C4-2B (cell line): ENCODE measurements at regions not wholly inside any gene's neighbourhood (a gene's known extent, or its start where the extent isn't known, plus 50 kb on each side); places are given as distances from the start of the nearest gene placed in this dataset.

Experiments
- CTCF ChIP-seq: fragments of 450-650 bp; conservative IDR thresholded peaks from 2 replicates; pipeline ENCODE4 v1.5.1; 2017; ENCODE audit warnings: mild to moderate bottlenecking
- ZFX ChIP-seq: fragments of 450-650 bp; IDR thresholded peaks from 2 replicates; pipeline ENCODE4 v1.6.1; 2017

DNA sequence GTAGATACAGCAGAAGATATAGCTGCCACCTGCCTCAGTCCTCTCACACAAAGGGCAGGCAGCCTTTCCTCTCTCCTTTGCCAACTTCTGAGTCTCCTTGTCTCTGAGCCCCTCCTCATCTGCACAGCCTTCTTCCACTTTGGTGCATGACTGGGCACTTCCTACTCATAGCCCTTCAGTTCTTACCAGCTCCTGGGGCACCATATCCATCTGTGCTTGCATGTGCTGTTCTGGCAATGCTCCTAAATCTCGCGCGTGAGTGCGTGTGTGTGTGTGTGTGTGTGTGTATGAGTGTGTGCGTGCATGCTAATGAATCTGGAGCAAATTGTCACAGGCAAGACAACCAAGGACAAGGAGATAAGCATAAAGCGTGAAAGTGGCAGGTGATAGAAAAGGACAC is 1271.6 kb upstream of the SORCS1 start:
- TF ChIP-seq CTCF (no peak), ZFX (no peak)
